ENCODE measurements at regions not wholly inside any gene's neighbourhood (a gene's known extent, or its start where the extent isn't known, plus 50 kb on each side); places are given as distances from the start of the nearest gene placed in this dataset.

DNA sequence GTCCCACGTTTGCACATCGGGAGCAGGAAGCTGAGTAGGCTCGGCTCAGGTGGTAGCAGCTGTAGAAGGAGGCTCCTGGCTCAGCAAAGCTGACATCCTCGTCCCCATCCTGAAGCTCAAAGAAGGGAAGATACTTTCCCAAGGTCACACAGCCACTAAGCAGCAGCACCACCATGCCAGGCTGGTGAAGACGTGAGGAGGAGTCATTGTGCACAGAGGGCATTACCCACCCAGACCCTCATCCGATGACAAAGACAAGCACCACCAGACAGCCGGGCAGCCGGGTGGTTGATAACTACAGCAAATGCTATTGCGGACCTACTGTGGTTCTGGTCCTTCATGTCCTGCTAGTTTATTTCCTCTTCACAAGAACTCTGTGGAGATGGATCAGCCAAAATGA is 186.9 kb downstream of the MATN1 start:
- TF ChIP-seq, protein P1, sequence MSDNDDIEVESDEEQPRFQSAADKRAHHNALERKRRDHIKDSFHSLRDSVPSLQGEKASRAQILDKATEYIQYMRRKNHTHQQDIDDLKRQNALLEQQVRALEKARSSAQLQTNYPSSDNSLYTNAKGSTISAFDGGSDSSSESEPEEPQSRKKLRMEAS (IDR thresholded peaks at IDR 0.05), result no peak
- TF ChIP-seq CTCF (IDR thresholded peaks at IDR 0.05; ENCODE audit: low read depth, low read length, missing input control), result no peak
- TF ChIP-seq, protein P2, sequence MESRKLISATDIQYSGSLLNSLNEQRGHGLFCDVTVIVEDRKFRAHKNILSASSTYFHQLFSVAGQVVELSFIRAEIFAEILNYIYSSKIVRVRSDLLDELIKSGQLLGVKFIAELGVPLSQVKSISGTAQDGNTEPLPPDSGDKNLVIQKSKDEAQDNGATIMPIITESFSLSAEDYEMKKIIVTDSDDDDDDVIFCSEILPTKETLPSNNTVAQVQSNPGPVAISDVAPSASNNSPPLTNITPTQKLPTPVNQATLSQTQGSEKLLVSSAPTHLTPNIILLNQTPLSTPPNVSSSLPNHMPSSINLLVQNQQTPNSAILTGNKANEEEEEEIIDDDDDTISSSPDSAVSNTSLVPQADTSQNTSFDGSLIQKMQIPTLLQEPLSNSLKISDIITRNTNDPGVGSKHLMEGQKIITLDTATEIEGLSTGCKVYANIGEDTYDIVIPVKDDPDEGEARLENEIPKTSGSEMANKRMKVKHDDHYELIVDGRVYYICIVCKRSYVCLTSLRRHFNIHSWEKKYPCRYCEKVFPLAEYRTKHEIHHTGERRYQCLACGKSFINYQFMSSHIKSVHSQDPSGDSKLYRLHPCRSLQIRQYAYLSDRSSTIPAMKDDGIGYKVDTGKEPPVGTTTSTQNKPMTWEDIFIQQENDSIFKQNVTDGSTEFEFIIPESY (IDR thresholded peaks at IDR 0.05), result no peak
- TF ChIP-seq, protein P3, sequence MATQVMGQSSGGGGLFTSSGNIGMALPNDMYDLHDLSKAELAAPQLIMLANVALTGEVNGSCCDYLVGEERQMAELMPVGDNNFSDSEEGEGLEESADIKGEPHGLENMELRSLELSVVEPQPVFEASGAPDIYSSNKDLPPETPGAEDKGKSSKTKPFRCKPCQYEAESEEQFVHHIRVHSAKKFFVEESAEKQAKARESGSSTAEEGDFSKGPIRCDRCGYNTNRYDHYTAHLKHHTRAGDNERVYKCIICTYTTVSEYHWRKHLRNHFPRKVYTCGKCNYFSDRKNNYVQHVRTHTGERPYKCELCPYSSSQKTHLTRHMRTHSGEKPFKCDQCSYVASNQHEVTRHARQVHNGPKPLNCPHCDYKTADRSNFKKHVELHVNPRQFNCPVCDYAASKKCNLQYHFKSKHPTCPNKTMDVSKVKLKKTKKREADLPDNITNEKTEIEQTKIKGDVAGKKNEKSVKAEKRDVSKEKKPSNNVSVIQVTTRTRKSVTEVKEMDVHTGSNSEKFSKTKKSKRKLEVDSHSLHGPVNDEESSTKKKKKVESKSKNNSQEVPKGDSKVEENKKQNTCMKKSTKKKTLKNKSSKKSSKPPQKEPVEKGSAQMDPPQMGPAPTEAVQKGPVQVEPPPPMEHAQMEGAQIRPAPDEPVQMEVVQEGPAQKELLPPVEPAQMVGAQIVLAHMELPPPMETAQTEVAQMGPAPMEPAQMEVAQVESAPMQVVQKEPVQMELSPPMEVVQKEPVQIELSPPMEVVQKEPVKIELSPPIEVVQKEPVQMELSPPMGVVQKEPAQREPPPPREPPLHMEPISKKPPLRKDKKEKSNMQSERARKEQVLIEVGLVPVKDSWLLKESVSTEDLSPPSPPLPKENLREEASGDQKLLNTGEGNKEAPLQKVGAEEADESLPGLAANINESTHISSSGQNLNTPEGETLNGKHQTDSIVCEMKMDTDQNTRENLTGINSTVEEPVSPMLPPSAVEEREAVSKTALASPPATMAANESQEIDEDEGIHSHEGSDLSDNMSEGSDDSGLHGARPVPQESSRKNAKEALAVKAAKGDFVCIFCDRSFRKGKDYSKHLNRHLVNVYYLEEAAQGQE (IDR thresholded peaks at IDR 0.05), result no peak
